ENCODE measurements at regions not wholly inside any gene's neighbourhood (a gene's known extent, or its start where the extent isn't known, plus 50 kb on each side); places are given as distances from the start of the nearest gene placed in this dataset.

- TF ChIP-seq POLR2A (IDR thresholded peaks at IDR 0.05) (no peak), CTCF (IDR thresholded peaks at IDR 0.05) (no peak)
These were observed 225.3 kb downstream of the NHLRC3 start for GRCh38 chr13:39263531-39263930.

Measured in Peyer's patch (tissue), 4 donors.